Muscle layer of colon (tissue), 2 donors: ENCODE measurements at regions not wholly inside any gene's neighbourhood (a gene's known extent, or its start where the extent isn't known, plus 50 kb on each side); places are given as distances from the start of the nearest gene placed in this dataset.

ENCODE experiments used
- H3K27ac ChIP-seq: one replicate; pipeline ENCODE4 v1.7.0; 2013; ENCODE audit warnings: low read depth, mild to moderate bottlenecking, low read length, moderate library complexity
- H3K27me3 ChIP-seq, 2 donors: one replicate each; pipeline ENCODE4 v1.7.0; 2013; ENCODE audit warnings: low read length in 2 of 2, mild to moderate bottlenecking in 2 of 2; ENCODE audit not compliant: insufficient read depth in 2 of 2, control insufficient read depth in 1 of 2
- H3K36me3 ChIP-seq: one replicate; pipeline ENCODE4 v1.7.0; 2013; ENCODE audit warnings: mild to moderate bottlenecking, low read length; ENCODE audit not compliant: insufficient read depth
- H3K4me1 ChIP-seq: one replicate; pipeline ENCODE4 v1.7.0; 2013; ENCODE audit warnings: mild to moderate bottlenecking, low read length; ENCODE audit not compliant: insufficient read depth
- H3K4me3 ChIP-seq, 2 donors: one replicate each; pipeline ENCODE4 v1.7.0; 2013; ENCODE audit warnings: low read length in 2 of 2, low read depth in 1 of 2, mild to moderate bottlenecking in 1 of 2, moderate library complexity in 1 of 2
- H3K9ac ChIP-seq: one replicate; pipeline ENCODE4 v1.7.0; 2013; ENCODE audit warnings: low read length
- H3K9me3 ChIP-seq: one replicate; pipeline ENCODE4 v1.7.0; 2013; ENCODE audit warnings: mild to moderate bottlenecking, low read length
- donor health status: abdominal sarcoma.
- donor health status: Adenocarcinoma of cecum.

- H3K4me3 ChIP-seq: no peak overlapping the region
- H3K27ac ChIP-seq: no peak overlapping the region
- peaks cover 12% of the 10 kb centered on the region for H3K4me1 ChIP-seq
- no peaks in the 10 kb centered on the region for H3K9me3 ChIP-seq
- H3K9ac ChIP-seq: no peak overlapping the region
- H3K27me3 ChIP-seq: peaks cover 0 to 7% of the 10 kb centered on the region in 2 donors
- no peaks in the 10 kb centered on the region for H3K36me3 ChIP-seq
Measured at GRCh38 chr20:22652681-22653588, 68.6 kb upstream of the FOXA2 start.

GRCh38 chr20:22653658-22654642, 69.6 kb upstream of the FOXA2 start:
- Histone ChIP-seq H3K4me3 (no peak overlapping the region), H3K9ac (no peak overlapping the region), H3K27ac (no peak overlapping the region), H3K36me3 (no peaks in the 10 kb centered on the region), H3K4me1 (peaks cover 12% of the 10 kb centered on the region), H3K9me3 (no peaks in the 10 kb centered on the region), H3K27me3 (peaks cover 0 to 7% of the 10 kb centered on the region in 2 donors)

- Histone ChIP-seq H3K36me3 (no peaks in the 10 kb centered on the region), H3K4me3 (no peak overlapping the region), H3K27ac (no peak overlapping the region), H3K9me3 (no peaks in the 10 kb centered on the region), H3K9ac (no peak overlapping the region), H3K27me3 (no peaks in the 10 kb centered on the region), H3K4me1 (no peaks in the 10 kb centered on the region)
Measured at GRCh38 chr20:22663528-22664025, 79.2 kb upstream of the FOXA2 start.

GRCh38 chr20:22667198-22667597, 82.8 kb upstream of the FOXA2 start:
- no peak overlapping the region for H3K27ac ChIP-seq
- H3K27me3 ChIP-seq: no peaks in the 10 kb centered on the region
- no peaks in the 10 kb centered on the region for H3K9me3 ChIP-seq
- H3K4me1 ChIP-seq: no peaks in the 10 kb centered on the region
- H3K36me3 ChIP-seq: no peaks in the 10 kb centered on the region
- H3K9ac ChIP-seq: no peak overlapping the region
- no peak overlapping the region for H3K4me3 ChIP-seq

- H3K4me3 ChIP-seq: no peak overlapping the region
- no peaks in the 10 kb centered on the region for H3K9me3 ChIP-seq
- no peaks in the 10 kb centered on the region for H3K36me3 ChIP-seq
- peaks cover 0 to 11% of the 10 kb centered on the region in 2 donors for H3K27me3 ChIP-seq
- H3K4me1 ChIP-seq: no peaks in the 10 kb centered on the region
- H3K27ac ChIP-seq: no peak overlapping the region
- H3K9ac ChIP-seq: no peak overlapping the region
Measured at GRCh38 chr20:22672191-22672590, 87.8 kb upstream of the FOXA2 start.

- no peaks in the 10 kb centered on the region for H3K4me1 ChIP-seq
- H3K27ac ChIP-seq: no peak overlapping the region
- H3K9ac ChIP-seq: no peak overlapping the region
- no peak overlapping the region for H3K4me3 ChIP-seq
- H3K27me3 ChIP-seq: peaks cover 0 to 15% of the 10 kb centered on the region in 2 donors
- no peaks in the 10 kb centered on the region for H3K9me3 ChIP-seq
- H3K36me3 ChIP-seq: no peaks in the 10 kb centered on the region
Measured at GRCh38 chr20:22673467-22673866, 89.1 kb upstream of the FOXA2 start.

- Histone ChIP-seq H3K9me3 (no peaks in the 10 kb centered on the region), H3K4me3 (no peak overlapping the region), H3K27ac (no peak overlapping the region), H3K9ac (no peak overlapping the region), H3K4me1 (no peaks in the 10 kb centered on the region), H3K27me3 (peaks cover 0 to 15% of the 10 kb centered on the region in 2 donors), H3K36me3 (no peaks in the 10 kb centered on the region)
Measured at GRCh38 chr20:22675341-22675740, 91.0 kb upstream of the FOXA2 start.

- Histone ChIP-seq H3K9ac (no peak overlapping the region), H3K27me3 (peaks cover 0 to 10% of the 10 kb centered on the region in 2 donors), H3K9me3 (no peaks in the 10 kb centered on the region), H3K4me3 (no peak overlapping the region), H3K36me3 (no peaks in the 10 kb centered on the region), H3K27ac (no peak overlapping the region), H3K4me1 (no peaks in the 10 kb centered on the region)
Measured at GRCh38 chr20:22678678-22679077, 94.3 kb upstream of the FOXA2 start.

- Histone ChIP-seq H3K36me3 (no peaks in the 10 kb centered on the region), H3K27me3 (peaks cover 0 to 6% of the 10 kb centered on the region in 2 donors), H3K9ac (no peak overlapping the region), H3K9me3 (no peaks in the 10 kb centered on the region), H3K4me1 (no peaks in the 10 kb centered on the region), H3K4me3 (no peak overlapping the region), H3K27ac (no peak overlapping the region)
Measured at GRCh38 chr20:22679197-22679596, 94.8 kb upstream of the FOXA2 start.

GRCh38 chr20:22680031-22680740, 95.8 kb upstream of the FOXA2 start:
- Histone ChIP-seq H3K27ac (no peak overlapping the region), H3K4me1 (no peaks in the 10 kb centered on the region), H3K9me3 (no peaks in the 10 kb centered on the region), H3K27me3 (peaks cover 0 to 6% of the 10 kb centered on the region in 2 donors), H3K4me3 (no peak overlapping the region), H3K9ac (no peak overlapping the region), H3K36me3 (no peaks in the 10 kb centered on the region)
